ENCODE measurements at regions not wholly inside any gene's neighbourhood (a gene's known extent, or its start where the extent isn't known, plus 50 kb on each side); places are given as distances from the start of the nearest gene placed in this dataset.

DNA sequence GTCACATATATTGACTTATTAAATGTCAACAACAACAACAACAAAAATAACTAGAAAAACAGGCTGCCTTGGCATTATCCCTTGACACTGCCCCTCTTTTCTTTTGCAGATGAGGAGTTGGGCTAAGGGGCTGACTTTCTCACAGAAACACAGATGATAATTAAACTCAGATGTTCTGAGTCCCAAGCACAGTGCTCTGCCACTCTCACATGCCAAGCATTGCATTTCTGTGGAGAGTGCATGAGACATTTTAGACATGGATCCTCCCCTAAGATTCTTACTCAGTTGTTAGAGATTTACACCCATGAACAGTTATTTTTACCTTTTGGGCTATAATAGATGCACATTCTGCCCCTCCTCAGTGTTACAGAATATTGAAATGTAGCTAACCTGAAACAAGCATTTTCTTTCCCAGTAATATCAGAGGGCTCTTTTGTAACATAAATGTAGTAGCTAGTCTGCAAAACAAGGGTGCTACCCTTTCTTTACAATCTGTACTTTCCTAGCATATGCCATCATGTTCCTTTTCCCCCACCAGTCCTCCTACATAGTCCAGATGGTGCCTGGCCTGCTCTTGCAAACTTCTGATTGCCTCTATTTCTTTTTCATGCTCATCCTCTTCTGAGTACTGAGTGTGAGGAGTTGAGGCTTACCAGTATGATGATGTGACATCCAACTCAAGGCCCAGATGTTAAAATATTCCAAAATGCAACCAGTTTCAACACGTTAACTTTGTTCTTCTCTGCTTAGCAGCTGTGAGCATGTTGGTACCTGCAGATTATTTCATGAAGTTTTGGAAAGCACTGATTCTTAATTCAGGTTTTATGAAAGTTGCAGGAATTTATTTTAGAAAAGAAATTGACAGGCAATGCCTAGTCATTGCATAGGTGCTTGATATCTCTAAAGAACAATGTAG, 125.0 kb upstream of the ATP2B1 start:
- H3K9me3 ChIP-seq (replicated peaks in 1 of 11): no peaks in the 10 kb centered on the region
- no peak overlapping the region for H3K4me3 ChIP-seq
- no peak for TF ChIP-seq Cebpa-rat (IDR thresholded peaks at IDR 0.05)
- peaks cover 0 to 51% (median 0%) of the 10 kb centered on the region in 10 experiments; a peak in 7 of 20 replicates for H3K4me1 ChIP-seq
- H3K27ac ChIP-seq: peak overlapping the region in 2 of 11 experiments; percentile 49 to 68; a peak in 3 of 22 replicates
- H3K9ac ChIP-seq: no peak overlapping the region
- H3K36me3 ChIP-seq: no peaks in the 10 kb centered on the region
- H3K4me2 ChIP-seq: peak overlapping the region in 3 of 11 experiments; percentile 54 to 77 (median 67); a peak in 6 of 22 replicates
- H3K27me3 ChIP-seq: no peaks in the 10 kb centered on the region
- no peaks in the 10 kb centered on the region for H4K20me1 ChIP-seq

DNA sequence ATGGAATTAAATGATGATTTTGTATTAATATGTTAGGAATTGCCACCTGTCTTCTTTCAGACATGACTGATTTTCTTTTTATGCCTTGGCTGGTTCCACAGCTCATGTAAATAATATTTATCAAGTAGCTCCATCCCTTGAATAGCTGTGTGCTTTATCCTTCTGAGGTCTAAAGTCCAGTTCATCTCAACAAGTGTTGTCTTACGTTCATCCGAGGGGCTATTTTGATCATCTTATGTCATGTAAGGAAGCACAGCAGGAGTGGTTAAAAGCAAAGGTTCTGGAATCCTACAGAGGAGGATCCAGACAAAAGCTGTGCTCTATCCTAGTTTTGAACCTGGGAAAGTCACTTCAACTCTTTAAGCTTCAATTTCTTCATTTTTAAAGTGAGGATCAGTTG, 123.7 kb upstream of the ATP2B1 start:
- H3K9ac ChIP-seq: no peak overlapping the region
- H3K4me1 ChIP-seq: peaks cover 0 to 48% (median 0%) of the 10 kb centered on the region in 10 experiments; a peak in 7 of 20 replicates
- H3K27ac ChIP-seq: no peak overlapping the region
- H3K4me2 ChIP-seq: no peak overlapping the region
- H3K4me3 ChIP-seq: no peak overlapping the region
- no peaks in the 10 kb centered on the region for H3K9me3 ChIP-seq (replicated peaks in 1 of 11)
- no peaks in the 10 kb centered on the region for H3K36me3 ChIP-seq
- H4K20me1 ChIP-seq: no peaks in the 10 kb centered on the region
- no peak for TF ChIP-seq Cebpa-rat (IDR thresholded peaks at IDR 0.05)
- H3K27me3 ChIP-seq: no peaks in the 10 kb centered on the region

DNA sequence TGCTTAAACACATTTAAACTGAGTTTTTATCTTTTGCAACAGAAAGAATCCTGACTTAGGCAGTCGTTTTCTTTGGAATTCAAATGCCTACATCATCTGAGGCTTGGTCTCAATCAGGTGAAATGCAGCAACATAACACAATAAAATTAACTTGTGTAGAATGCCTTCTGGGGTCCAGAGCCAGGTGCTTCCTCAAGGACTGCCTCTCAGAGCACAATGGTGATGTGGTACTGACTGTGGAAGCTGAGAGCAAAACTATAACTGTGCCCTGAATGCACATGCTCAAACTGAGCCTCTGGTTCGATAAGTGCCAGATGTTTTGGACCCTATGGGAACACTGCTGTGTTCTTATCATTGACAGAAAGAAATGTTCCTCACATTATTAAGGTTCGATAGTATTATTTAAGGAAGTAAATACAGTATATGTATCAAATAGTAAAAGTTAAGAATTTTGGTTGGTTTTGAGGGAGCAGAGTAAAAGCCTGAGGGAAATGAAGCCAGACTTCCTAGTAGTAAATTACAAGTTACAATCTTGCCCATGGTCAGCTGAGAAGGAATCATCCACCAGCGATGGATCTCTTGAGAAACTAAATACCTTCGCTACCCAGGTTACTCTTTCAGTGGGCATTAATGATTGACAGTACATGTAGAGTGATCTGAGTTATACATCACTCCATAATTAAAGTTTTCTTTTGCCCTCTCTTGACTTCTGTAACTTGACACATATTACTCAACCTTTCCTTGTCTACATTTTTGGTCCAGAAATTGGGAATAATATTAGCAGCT, 122.9 kb upstream of the ATP2B1 start:
- TF ChIP-seq Cebpa-rat (IDR thresholded peaks at IDR 0.05): no peak
- no peaks in the 10 kb centered on the region for H3K9me3 ChIP-seq (replicated peaks in 1 of 11)
- H3K27me3 ChIP-seq: no peaks in the 10 kb centered on the region
- 0 out of 22 replicates have a peak overlapping the region, but pooled peaks of 1 of the 11 experiments have one; percentile 8 for H3K4me2 ChIP-seq
- no peak overlapping the region for H3K4me3 ChIP-seq
- H4K20me1 ChIP-seq: no peaks in the 10 kb centered on the region
- no peak overlapping the region for H3K27ac ChIP-seq
- peaks cover 0 to 45% (median 0%) of the 10 kb centered on the region in 10 experiments; a peak in 7 of 20 replicates for H3K4me1 ChIP-seq
- H3K9ac ChIP-seq: no peak overlapping the region
- H3K36me3 ChIP-seq: no peaks in the 10 kb centered on the region

DNA sequence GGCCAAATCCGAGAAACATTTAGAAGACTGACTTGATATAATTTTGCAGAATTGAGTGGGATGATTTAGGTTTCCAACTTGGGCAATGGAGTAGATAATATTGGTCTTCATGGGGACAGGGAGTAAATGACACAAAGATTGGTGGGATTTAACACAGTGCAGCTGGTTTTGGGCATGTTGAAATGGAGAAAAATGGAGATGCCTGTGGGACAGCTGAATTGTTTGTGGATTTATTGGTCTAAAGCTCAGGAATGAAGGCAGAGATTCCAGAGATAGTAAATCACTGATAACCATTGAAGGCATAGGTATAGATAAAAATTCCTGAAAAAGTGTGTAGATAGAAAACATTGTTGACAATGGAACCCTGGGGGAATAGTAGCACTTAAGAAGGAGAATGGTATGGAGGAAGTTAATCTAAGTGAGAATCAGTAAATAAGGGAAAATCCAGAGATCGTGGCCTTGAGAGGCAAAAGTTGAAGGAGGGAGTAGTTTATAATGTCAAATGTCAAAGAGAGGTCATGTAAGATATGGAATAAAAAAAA, 120.9 kb upstream of the ATP2B1 start:
- no peak overlapping the region for H3K4me3 ChIP-seq
- H3K4me1 ChIP-seq: peaks cover 0 to 33% (median 0%) of the 10 kb centered on the region in 10 experiments; a peak in 6 of 20 replicates
- H3K4me2 ChIP-seq: no peak overlapping the region
- H3K9me3 ChIP-seq (replicated peaks in 1 of 11): no peaks in the 10 kb centered on the region
- no peaks in the 10 kb centered on the region for H3K36me3 ChIP-seq
- TF ChIP-seq Cebpa-rat (IDR thresholded peaks at IDR 0.05): no peak
- no peak overlapping the region for H3K9ac ChIP-seq
- no peak overlapping the region for H3K27ac ChIP-seq
- H3K27me3 ChIP-seq: no peaks in the 10 kb centered on the region
- H4K20me1 ChIP-seq: no peaks in the 10 kb centered on the region

DNA sequence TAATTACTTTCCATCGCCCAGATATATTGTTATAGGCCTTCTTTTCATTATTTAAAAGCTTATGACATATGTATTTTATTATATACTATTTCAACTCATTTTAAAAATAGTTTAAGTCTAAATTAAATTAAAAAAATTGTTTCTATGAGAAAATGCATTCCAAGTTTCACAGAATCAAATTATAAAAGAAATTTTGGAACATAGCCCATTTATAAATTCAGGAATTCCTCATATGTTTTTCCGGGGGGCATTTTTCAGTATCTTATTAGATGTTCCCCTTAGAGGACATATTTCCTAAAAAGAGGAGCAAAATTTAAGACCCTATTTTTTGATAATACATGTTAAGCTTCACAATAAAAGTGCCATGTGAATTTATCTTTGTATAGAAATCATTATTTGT, 119.9 kb upstream of the ATP2B1 start:
- Histone ChIP-seq H3K36me3 (no peaks in the 10 kb centered on the region), H3K4me3 (no peak overlapping the region), H3K4me2 (no peak overlapping the region), H3K27me3 (no peaks in the 10 kb centered on the region), H4K20me1 (no peaks in the 10 kb centered on the region), H3K27ac (no peak overlapping the region), H3K4me1 (peaks cover 0 to 24% (median 0%) of the 10 kb centered on the region in 10 experiments; a peak in 6 of 20 replicates), H3K9me3 (replicated peaks in 1 of 11) (no peaks in the 10 kb centered on the region), H3K9ac (no peak overlapping the region)
- TF ChIP-seq Cebpa-rat (IDR thresholded peaks at IDR 0.05): no peak

DNA sequence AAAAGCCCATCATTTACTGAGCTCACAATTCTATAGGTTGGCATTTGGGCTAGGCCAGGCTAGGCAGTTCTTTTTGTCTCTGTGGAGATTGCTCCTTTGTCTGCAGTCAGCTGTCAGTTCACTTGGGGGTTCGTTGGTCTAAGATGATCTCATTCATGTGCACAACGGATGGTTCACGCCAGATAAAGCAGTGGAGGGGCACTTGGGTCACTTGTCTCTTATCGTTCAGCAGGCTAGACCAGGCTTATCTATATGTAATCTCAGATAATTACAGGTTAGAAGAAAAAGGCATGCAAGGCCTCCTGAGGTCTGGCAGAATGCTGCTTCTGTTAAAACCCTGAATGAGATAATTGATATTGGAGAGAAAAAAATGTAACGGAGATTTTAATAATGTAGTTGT, 119.0 kb upstream of the ATP2B1 start:
- no peak overlapping the region for H3K9ac ChIP-seq
- no peak for TF ChIP-seq Cebpa-rat (IDR thresholded peaks at IDR 0.05)
- peaks cover 0 to 14% (median 0%) of the 10 kb centered on the region in 10 experiments; a peak in 1 of 20 replicates for H3K4me1 ChIP-seq
- no peaks in the 10 kb centered on the region for H3K36me3 ChIP-seq
- H3K4me3 ChIP-seq: no peak overlapping the region
- peaks cover 0 to 3% (median 0%) of the 10 kb centered on the region in 11 experiments; a peak in 1 of 22 replicates for H3K9me3 ChIP-seq (replicated peaks in 1 of 11)
- no peak overlapping the region for H3K27ac ChIP-seq
- no peaks in the 10 kb centered on the region for H4K20me1 ChIP-seq
- no peaks in the 10 kb centered on the region for H3K27me3 ChIP-seq
- no peak overlapping the region for H3K4me2 ChIP-seq

DNA sequence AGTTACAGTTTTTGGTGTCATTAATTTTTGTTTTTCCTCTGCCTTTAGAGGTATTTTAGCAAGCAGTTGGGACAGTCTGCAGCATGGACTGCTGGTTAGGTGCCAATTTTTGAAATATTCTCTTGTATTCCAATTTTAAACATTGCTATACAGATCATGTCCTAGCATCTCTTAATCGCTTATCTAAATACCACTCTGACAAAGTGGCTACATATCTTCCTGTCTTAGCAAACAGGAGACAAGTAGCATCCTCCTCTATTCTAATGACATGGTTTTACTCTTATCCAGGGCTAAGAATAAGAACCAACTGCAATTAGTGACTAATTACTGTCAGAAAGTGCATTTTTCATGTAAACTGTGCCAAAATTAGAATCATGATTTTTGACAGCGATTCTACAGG, 117.8 kb upstream of the ATP2B1 start:
- Histone ChIP-seq H3K27ac (no peak overlapping the region), H4K20me1 (no peaks in the 10 kb centered on the region), H3K4me3 (no peak overlapping the region), H3K4me2 (no peak overlapping the region), H3K27me3 (no peaks in the 10 kb centered on the region), H3K9ac (no peak overlapping the region), H3K4me1 (peaks cover 0 to 20% (median 0%) of the 10 kb centered on the region in 10 experiments; a peak in 2 of 20 replicates), H3K36me3 (no peaks in the 10 kb centered on the region), H3K9me3 (replicated peaks in 1 of 11) (peaks cover 0 to 5% (median 0%) of the 10 kb centered on the region in 11 experiments; a peak in 1 of 22 replicates)
- no peak for TF ChIP-seq Cebpa-rat (IDR thresholded peaks at IDR 0.05)

DNA sequence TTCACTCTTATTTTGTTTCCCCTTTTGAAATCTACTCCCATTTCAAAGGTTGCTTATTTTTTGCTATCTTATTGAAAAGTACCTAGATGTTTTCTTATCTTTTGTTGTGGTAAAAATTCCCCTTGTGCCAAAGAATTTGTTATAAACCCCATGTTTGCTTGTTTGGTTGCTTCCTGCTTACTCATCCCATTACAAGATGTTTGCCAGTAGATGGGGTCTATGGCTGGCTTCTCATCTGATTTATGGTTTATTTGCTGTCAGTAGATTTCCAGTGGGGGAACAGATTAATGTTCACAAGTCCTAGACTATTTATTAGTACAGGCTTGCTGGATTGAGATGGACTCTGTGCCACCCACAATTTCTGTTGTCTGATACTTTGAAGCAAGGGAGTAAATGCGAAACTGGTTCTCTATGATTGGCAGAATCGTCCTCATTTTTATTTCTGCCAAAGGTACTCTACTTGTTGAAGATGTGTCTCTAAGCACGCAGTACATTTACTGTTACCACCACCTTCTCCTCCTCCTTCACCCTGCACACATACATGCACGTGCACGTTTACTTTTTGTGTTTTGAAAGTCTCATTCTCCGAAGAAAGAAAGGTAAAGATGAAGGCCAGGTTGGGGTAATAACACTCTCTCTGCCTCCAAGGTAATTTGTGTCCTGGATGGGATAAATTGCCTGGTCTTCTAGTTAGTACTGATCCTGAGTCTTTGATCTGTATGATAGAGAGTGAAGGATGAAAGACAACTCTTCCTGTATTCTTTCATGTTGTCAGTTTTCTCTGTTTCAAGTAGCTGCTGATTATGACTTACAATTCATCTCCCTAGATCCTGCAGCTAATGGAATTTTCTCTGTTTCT, 117.2 kb upstream of the ATP2B1 start:
- Histone ChIP-seq H3K27ac (no peak overlapping the region), H3K27me3 (no peaks in the 10 kb centered on the region), H3K4me1 (peaks cover 0 to 15% (median 0%) of the 10 kb centered on the region in 10 experiments; a peak in 2 of 20 replicates), H3K9ac (no peak overlapping the region), H3K9me3 (replicated peaks in 1 of 11) (peaks cover 0 to 5% (median 0%) of the 10 kb centered on the region in 11 experiments; a peak in 1 of 22 replicates), H3K4me2 (peak overlapping the region in 3 of 11 experiments; percentile 23 to 29 (median 25); a peak in 3 of 22 replicates), H3K36me3 (no peaks in the 10 kb centered on the region), H3K4me3 (no peak overlapping the region), H4K20me1 (no peaks in the 10 kb centered on the region)
- TF ChIP-seq Cebpa-rat (IDR thresholded peaks at IDR 0.05): no peak

Data from BLaER1 treated with 17β-estradiol and CSF1 and Interleukin-3, amounts not matched to agents 10 nM and 100 nM (cell line).